Hepatocyte (in vitro differentiated cells): ENCODE measurements at regions not wholly inside any gene's neighbourhood (a gene's known extent, or its start where the extent isn't known, plus 50 kb on each side); places are given as distances from the start of the nearest gene placed in this dataset.

Experiments
- EZH2 ChIP-seq: fragments of 200-600 bp; sonication (generic); IDR thresholded peaks from 2 replicates; pipeline ENCODE4 v1.6.1; 2016; ENCODE audit warnings: antibody characterized with exemption, mild to moderate bottlenecking, borderline replicate concordance
- EZH2phosphoT487 ChIP-seq: fragments of 200-600 bp; sonication (generic); IDR thresholded peaks from one replicate; pipeline ENCODE4 v1.6.1; 2018; ENCODE audit warnings: antibody characterized with exemption, mild to moderate bottlenecking, low read depth, moderate library complexity; ENCODE audit not compliant: unreplicated experiment, severe bottlenecking
- TF ChIP-seq, protein P1 (sequence below): fragments of 200-600 bp; sonication (generic); IDR thresholded peaks from 2 replicates; pipeline ENCODE4 v1.5.1; 2016; ENCODE audit warnings: antibody characterized with exemption, mild to moderate bottlenecking; ENCODE audit not compliant: poor library complexity

DNA sequence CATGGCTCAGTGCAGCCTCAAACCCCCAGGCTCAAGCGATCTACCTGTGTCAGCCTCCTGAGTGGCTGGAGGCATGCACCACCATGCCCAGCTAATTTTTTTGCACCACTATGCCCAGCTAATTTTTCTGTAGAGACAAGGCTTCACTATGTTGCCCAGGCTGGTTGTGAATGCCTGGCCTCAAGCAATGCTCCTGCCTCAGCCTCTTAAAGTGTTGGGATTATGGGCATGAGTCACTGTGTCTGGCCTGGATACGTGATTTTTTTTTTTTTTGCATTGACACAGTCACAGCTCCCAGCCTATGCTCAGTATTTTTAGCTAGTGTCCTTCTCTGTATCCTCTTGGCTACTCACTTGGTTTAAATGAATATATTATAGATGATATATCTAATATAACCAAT lies 377.0 kb upstream of the TNRC6C start:
- TF ChIP-seq EZH2 (no peak), EZH2phosphoT487 (no peak)
- TF ChIP-seq, protein P1, sequence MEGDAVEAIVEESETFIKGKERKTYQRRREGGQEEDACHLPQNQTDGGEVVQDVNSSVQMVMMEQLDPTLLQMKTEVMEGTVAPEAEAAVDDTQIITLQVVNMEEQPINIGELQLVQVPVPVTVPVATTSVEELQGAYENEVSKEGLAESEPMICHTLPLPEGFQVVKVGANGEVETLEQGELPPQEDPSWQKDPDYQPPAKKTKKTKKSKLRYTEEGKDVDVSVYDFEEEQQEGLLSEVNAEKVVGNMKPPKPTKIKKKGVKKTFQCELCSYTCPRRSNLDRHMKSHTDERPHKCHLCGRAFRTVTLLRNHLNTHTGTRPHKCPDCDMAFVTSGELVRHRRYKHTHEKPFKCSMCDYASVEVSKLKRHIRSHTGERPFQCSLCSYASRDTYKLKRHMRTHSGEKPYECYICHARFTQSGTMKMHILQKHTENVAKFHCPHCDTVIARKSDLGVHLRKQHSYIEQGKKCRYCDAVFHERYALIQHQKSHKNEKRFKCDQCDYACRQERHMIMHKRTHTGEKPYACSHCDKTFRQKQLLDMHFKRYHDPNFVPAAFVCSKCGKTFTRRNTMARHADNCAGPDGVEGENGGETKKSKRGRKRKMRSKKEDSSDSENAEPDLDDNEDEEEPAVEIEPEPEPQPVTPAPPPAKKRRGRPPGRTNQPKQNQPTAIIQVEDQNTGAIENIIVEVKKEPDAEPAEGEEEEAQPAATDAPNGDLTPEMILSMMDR: no peak
